ENCODE measurements at regions not wholly inside any gene's neighbourhood (a gene's known extent, or its start where the extent isn't known, plus 50 kb on each side); places are given as distances from the start of the nearest gene placed in this dataset.

- no peak overlapping the region for H3K18ac ChIP-seq (ENCODE audit: low read length)
- H3K36me3 ChIP-seq (ENCODE audit: control insufficient read depth, insufficient read depth, low read length) = no peaks in the 10 kb centered on the region
- no peaks in the 10 kb centered on the region for H3K4me1 ChIP-seq (ENCODE audit: control insufficient read depth, low read depth, low read length)
- no peak overlapping the region for H2BK120ac ChIP-seq (ENCODE audit: low read depth, low read length)
- no peak overlapping the region for H2BK15ac ChIP-seq (replicated peaks; ENCODE audit: low read depth)
- H4K5ac ChIP-seq (ENCODE audit: low read length) = no peak overlapping the region
- no peak overlapping the region for H2BK5ac ChIP-seq (ENCODE audit: low read length)
- H3K79me2 ChIP-seq (ENCODE audit: control insufficient read depth, insufficient read depth, low read length) = no peaks in the 10 kb centered on the region
- no peak overlapping the region for H4K8ac ChIP-seq (ENCODE audit: low read depth, low read length)
- no peak overlapping the region for H3K27ac ChIP-seq (ENCODE audit: low read depth, low read length)
- no peak overlapping the region for H3K4ac ChIP-seq (ENCODE audit: low read depth, low read length)
- no CpG with 5 or more reads among the region's 5 CpGs for WGBS (ENCODE audit: extremely low coverage, insufficient coverage, low lambda C conversion rate)
- H3K27me3 ChIP-seq (ENCODE audit: insufficient read depth, low read length, poor library complexity) = no peaks in the 10 kb centered on the region
- no peak overlapping the region for H2AK5ac ChIP-seq (ENCODE audit: low read length)
- no peak overlapping the region for H3K56ac ChIP-seq (ENCODE audit: low read length)
- no peaks in the 10 kb centered on the region for H3K79me1 ChIP-seq (ENCODE audit: low read length)
- H3K4me3 ChIP-seq (ENCODE audit: low read length) = no peak overlapping the region
- H3K4me2 ChIP-seq (ENCODE audit: low read length) = no peak overlapping the region
- H3K9ac ChIP-seq (ENCODE audit: low read length) = no peak overlapping the region
- DNase-seq = no peak
- no peak overlapping the region for H3K23ac ChIP-seq (ENCODE audit: low read length)
These were observed 245.9 kb upstream of the HS3ST5 start for GRCh38 chr6:114588726-114589125.

GRCh38 chr6:114586298-114586697, 243.5 kb upstream of the HS3ST5 start:
- no peak overlapping the region for H3K4ac ChIP-seq (ENCODE audit: low read depth, low read length)
- no peak overlapping the region for H2AK5ac ChIP-seq (ENCODE audit: low read length)
- H3K4me3 ChIP-seq (ENCODE audit: low read length) = no peak overlapping the region
- H4K5ac ChIP-seq (ENCODE audit: low read length) = no peak overlapping the region
- H3K56ac ChIP-seq (ENCODE audit: low read length) = no peak overlapping the region
- no CpG with 5 or more reads among the region's 2 CpGs for WGBS (ENCODE audit: extremely low coverage, insufficient coverage, low lambda C conversion rate)
- no peak overlapping the region for H3K27ac ChIP-seq (ENCODE audit: low read depth, low read length)
- no peak overlapping the region for H2BK15ac ChIP-seq (replicated peaks; ENCODE audit: low read depth)
- H3K18ac ChIP-seq (ENCODE audit: low read length) = no peak overlapping the region
- H2BK120ac ChIP-seq (ENCODE audit: low read depth, low read length) = no peak overlapping the region
- no peak overlapping the region for H2BK5ac ChIP-seq (ENCODE audit: low read length)
- H3K9ac ChIP-seq (ENCODE audit: low read length) = no peak overlapping the region
- H3K23ac ChIP-seq (ENCODE audit: low read length) = no peak overlapping the region
- H3K4me2 ChIP-seq (ENCODE audit: low read length) = no peak overlapping the region
- H4K8ac ChIP-seq (ENCODE audit: low read depth, low read length) = no peak overlapping the region
- H3K27me3 ChIP-seq (ENCODE audit: insufficient read depth, low read length, poor library complexity) = no peaks in the 10 kb centered on the region
- no peaks in the 10 kb centered on the region for H3K79me1 ChIP-seq (ENCODE audit: low read length)
- H3K4me1 ChIP-seq (ENCODE audit: control insufficient read depth, low read depth, low read length) = no peaks in the 10 kb centered on the region
- no peaks in the 10 kb centered on the region for H3K36me3 ChIP-seq (ENCODE audit: control insufficient read depth, insufficient read depth, low read length)
- no peaks in the 10 kb centered on the region for H3K79me2 ChIP-seq (ENCODE audit: control insufficient read depth, insufficient read depth, low read length)
- no peak for DNase-seq

- H3K4ac ChIP-seq (ENCODE audit: low read depth, low read length) = no peak overlapping the region
- WGBS (ENCODE audit: extremely low coverage, insufficient coverage, low lambda C conversion rate) = no CpG with 5 or more reads among the region's 2 CpGs
- no peak overlapping the region for H2BK5ac ChIP-seq (ENCODE audit: low read length)
These were observed 238.5 kb upstream of the HS3ST5 start for GRCh38 chr6:114581293-114581692.

GRCh38 chr6:114580882-114581281, 238.1 kb upstream of the HS3ST5 start:
- Histone ChIP-seq H3K79me2 (ENCODE audit: control insufficient read depth, insufficient read depth, low read length) (no peaks in the 10 kb centered on the region), H3K4me3 (ENCODE audit: low read length) (no peak overlapping the region), H2BK120ac (ENCODE audit: low read depth, low read length) (no peak overlapping the region), H2BK15ac (replicated peaks; ENCODE audit: low read depth) (no peak overlapping the region), H3K27me3 (ENCODE audit: insufficient read depth, low read length, poor library complexity) (no peaks in the 10 kb centered on the region), H3K4me1 (ENCODE audit: control insufficient read depth, low read depth, low read length) (no peaks in the 10 kb centered on the region), H3K9ac (ENCODE audit: low read length) (no peak overlapping the region), H3K4me2 (ENCODE audit: low read length) (no peak overlapping the region), H3K23ac (ENCODE audit: low read length) (no peak overlapping the region), H4K5ac (ENCODE audit: low read length) (no peak overlapping the region), H3K27ac (ENCODE audit: low read depth, low read length) (no peak overlapping the region), H2AK5ac (ENCODE audit: low read length) (no peak overlapping the region), H2BK5ac (ENCODE audit: low read length) (no peak overlapping the region), H3K18ac (ENCODE audit: low read length) (no peak overlapping the region), H3K56ac (ENCODE audit: low read length) (no peak overlapping the region), H4K8ac (ENCODE audit: low read depth, low read length) (no peak overlapping the region), H3K4ac (ENCODE audit: low read depth, low read length) (no peak overlapping the region), H3K79me1 (ENCODE audit: low read length) (no peaks in the 10 kb centered on the region), H3K36me3 (ENCODE audit: control insufficient read depth, insufficient read depth, low read length) (no peaks in the 10 kb centered on the region)
- no CpG with 5 or more reads among the region's 3 CpGs for WGBS (ENCODE audit: extremely low coverage, insufficient coverage, low lambda C conversion rate)
- DNase-seq = no peak

More at GRCh38 chr6:114581293-114581692, 238.5 kb upstream of the HS3ST5 start:
- H3K4me3 ChIP-seq (ENCODE audit: low read length) = no peak overlapping the region
- no peaks in the 10 kb centered on the region for H3K79me2 ChIP-seq (ENCODE audit: control insufficient read depth, insufficient read depth, low read length)
- no peak overlapping the region for H2BK15ac ChIP-seq (replicated peaks; ENCODE audit: low read depth)
- H3K79me1 ChIP-seq (ENCODE audit: low read length) = no peaks in the 10 kb centered on the region
- no peaks in the 10 kb centered on the region for H3K4me1 ChIP-seq (ENCODE audit: control insufficient read depth, low read depth, low read length)
- no peak overlapping the region for H2AK5ac ChIP-seq (ENCODE audit: low read length)
- no peak for DNase-seq
- no peaks in the 10 kb centered on the region for H3K27me3 ChIP-seq (ENCODE audit: insufficient read depth, low read length, poor library complexity)
- no peak overlapping the region for H3K9ac ChIP-seq (ENCODE audit: low read length)
- H4K5ac ChIP-seq (ENCODE audit: low read length) = no peak overlapping the region
- H3K4me2 ChIP-seq (ENCODE audit: low read length) = no peak overlapping the region
- H3K27ac ChIP-seq (ENCODE audit: low read depth, low read length) = no peak overlapping the region
- H2BK120ac ChIP-seq (ENCODE audit: low read depth, low read length) = no peak overlapping the region
- no peaks in the 10 kb centered on the region for H3K36me3 ChIP-seq (ENCODE audit: control insufficient read depth, insufficient read depth, low read length)
- H4K8ac ChIP-seq (ENCODE audit: low read depth, low read length) = no peak overlapping the region
- H3K18ac ChIP-seq (ENCODE audit: low read length) = no peak overlapping the region
- H3K56ac ChIP-seq (ENCODE audit: low read length) = no peak overlapping the region
- H3K23ac ChIP-seq (ENCODE audit: low read length) = no peak overlapping the region

GRCh38 chr6:114579486-114579885, 236.7 kb upstream of the HS3ST5 start:
- Histone ChIP-seq H4K8ac (ENCODE audit: low read depth, low read length) (no peak overlapping the region), H3K56ac (ENCODE audit: low read length) (no peak overlapping the region), H3K23ac (ENCODE audit: low read length) (no peak overlapping the region), H3K27ac (ENCODE audit: low read depth, low read length) (no peak overlapping the region), H3K4ac (ENCODE audit: low read depth, low read length) (no peak overlapping the region), H4K5ac (ENCODE audit: low read length) (no peak overlapping the region), H3K18ac (ENCODE audit: low read length) (no peak overlapping the region), H3K4me2 (ENCODE audit: low read length) (no peak overlapping the region), H3K27me3 (ENCODE audit: insufficient read depth, low read length, poor library complexity) (no peaks in the 10 kb centered on the region), H3K79me2 (ENCODE audit: control insufficient read depth, insufficient read depth, low read length) (no peaks in the 10 kb centered on the region), H3K79me1 (ENCODE audit: low read length) (no peaks in the 10 kb centered on the region), H2AK5ac (ENCODE audit: low read length) (no peak overlapping the region), H2BK5ac (ENCODE audit: low read length) (no peak overlapping the region), H3K4me3 (ENCODE audit: low read length) (no peak overlapping the region), H3K36me3 (ENCODE audit: control insufficient read depth, insufficient read depth, low read length) (no peaks in the 10 kb centered on the region), H3K9ac (ENCODE audit: low read length) (no peak overlapping the region), H3K4me1 (ENCODE audit: control insufficient read depth, low read depth, low read length) (no peaks in the 10 kb centered on the region), H2BK120ac (ENCODE audit: low read depth, low read length) (no peak overlapping the region), H2BK15ac (replicated peaks; ENCODE audit: low read depth) (no peak overlapping the region)
- DNase-seq = no peak

GRCh38 chr6:114577109-114577508, 234.3 kb upstream of the HS3ST5 start:
- H3K18ac ChIP-seq (ENCODE audit: low read length) = no peak overlapping the region
- H3K4me2 ChIP-seq (ENCODE audit: low read length) = no peak overlapping the region
- DNase-seq = no peak
- H3K27ac ChIP-seq (ENCODE audit: low read depth, low read length) = no peak overlapping the region
- no peak overlapping the region for H3K4me3 ChIP-seq (ENCODE audit: low read length)
- no peak overlapping the region for H2AK5ac ChIP-seq (ENCODE audit: low read length)
- no peaks in the 10 kb centered on the region for H3K36me3 ChIP-seq (ENCODE audit: control insufficient read depth, insufficient read depth, low read length)
- no CpG with 5 or more reads among the region's 1 CpG for WGBS (ENCODE audit: extremely low coverage, insufficient coverage, low lambda C conversion rate)
- no peaks in the 10 kb centered on the region for H3K27me3 ChIP-seq (ENCODE audit: insufficient read depth, low read length, poor library complexity)
- no peak overlapping the region for H2BK120ac ChIP-seq (ENCODE audit: low read depth, low read length)
- no peak overlapping the region for H2BK15ac ChIP-seq (replicated peaks; ENCODE audit: low read depth)
- H3K4me1 ChIP-seq (ENCODE audit: control insufficient read depth, low read depth, low read length) = no peaks in the 10 kb centered on the region
- no peak overlapping the region for H4K5ac ChIP-seq (ENCODE audit: low read length)
- no peak overlapping the region for H3K9ac ChIP-seq (ENCODE audit: low read length)
- no peaks in the 10 kb centered on the region for H3K79me1 ChIP-seq (ENCODE audit: low read length)
- no peak overlapping the region for H3K4ac ChIP-seq (ENCODE audit: low read depth, low read length)
- no peak overlapping the region for H2BK5ac ChIP-seq (ENCODE audit: low read length)
- H3K56ac ChIP-seq (ENCODE audit: low read length) = no peak overlapping the region
- H3K23ac ChIP-seq (ENCODE audit: low read length) = no peak overlapping the region
- no peaks in the 10 kb centered on the region for H3K79me2 ChIP-seq (ENCODE audit: control insufficient read depth, insufficient read depth, low read length)
- H4K8ac ChIP-seq (ENCODE audit: low read depth, low read length) = no peak overlapping the region

Data from mesendoderm (in vitro differentiated cells).